22Rv1 (cell line): ENCODE measurements at regions not wholly inside any gene's neighbourhood (a gene's known extent, or its start where the extent isn't known, plus 50 kb on each side); places are given as distances from the start of the nearest gene placed in this dataset.

ENCODE experiments used
- ZFX ChIP-seq: fragments of 450-650 bp; IDR thresholded peaks from 2 replicates; pipeline ENCODE4 v1.6.1; 2017; ENCODE audit warnings: antibody characterized with exemption, borderline replicate concordance
- TF ChIP-seq, protein P1 (sequence below): fragments of 450-650 bp; IDR thresholded peaks from 2 replicates; pipeline ENCODE4 v1.5.1; 2017; ENCODE audit warnings: mild to moderate bottlenecking

DNA sequence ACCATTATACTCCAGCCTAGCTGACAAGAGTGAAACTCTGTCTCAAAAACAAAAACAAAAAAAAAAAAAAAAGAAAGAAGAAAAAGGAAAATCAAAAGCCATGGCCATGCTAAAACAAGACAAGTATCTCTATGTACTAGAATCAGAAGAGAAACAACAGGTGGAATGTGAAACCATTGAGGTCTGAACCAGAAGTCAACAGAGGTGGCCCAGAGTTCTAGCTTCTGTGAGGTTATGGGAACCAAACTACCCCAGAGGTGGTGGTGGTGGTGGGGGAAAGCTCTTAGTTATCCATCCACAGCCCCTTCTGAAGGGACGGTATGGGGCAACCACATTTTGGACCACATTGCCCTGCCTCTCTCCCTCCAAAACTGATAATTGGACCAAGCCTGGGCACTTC lies 59.5 kb upstream of the ZNF366 start:
- TF ChIP-seq, protein P1, sequence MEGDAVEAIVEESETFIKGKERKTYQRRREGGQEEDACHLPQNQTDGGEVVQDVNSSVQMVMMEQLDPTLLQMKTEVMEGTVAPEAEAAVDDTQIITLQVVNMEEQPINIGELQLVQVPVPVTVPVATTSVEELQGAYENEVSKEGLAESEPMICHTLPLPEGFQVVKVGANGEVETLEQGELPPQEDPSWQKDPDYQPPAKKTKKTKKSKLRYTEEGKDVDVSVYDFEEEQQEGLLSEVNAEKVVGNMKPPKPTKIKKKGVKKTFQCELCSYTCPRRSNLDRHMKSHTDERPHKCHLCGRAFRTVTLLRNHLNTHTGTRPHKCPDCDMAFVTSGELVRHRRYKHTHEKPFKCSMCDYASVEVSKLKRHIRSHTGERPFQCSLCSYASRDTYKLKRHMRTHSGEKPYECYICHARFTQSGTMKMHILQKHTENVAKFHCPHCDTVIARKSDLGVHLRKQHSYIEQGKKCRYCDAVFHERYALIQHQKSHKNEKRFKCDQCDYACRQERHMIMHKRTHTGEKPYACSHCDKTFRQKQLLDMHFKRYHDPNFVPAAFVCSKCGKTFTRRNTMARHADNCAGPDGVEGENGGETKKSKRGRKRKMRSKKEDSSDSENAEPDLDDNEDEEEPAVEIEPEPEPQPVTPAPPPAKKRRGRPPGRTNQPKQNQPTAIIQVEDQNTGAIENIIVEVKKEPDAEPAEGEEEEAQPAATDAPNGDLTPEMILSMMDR, result no peak
- TF ChIP-seq ZFX, result no peak
